ENCODE measurements at regions not wholly inside any gene's neighbourhood (a gene's known extent, or its start where the extent isn't known, plus 50 kb on each side); places are given as distances from the start of the nearest gene placed in this dataset.

GRCh38 chr2:240340361-240340761 lies 95.1 kb upstream of the GPC1 start:
- TF ChIP-seq CTCF (IDR thresholded peaks at IDR 0.05; ENCODE audit: low read depth, low read length) = no peak
- no peak overlapping the region for H3K4me3 ChIP-seq (replicated peaks in 1 of 2; ENCODE audit: low read depth in 2 of 2, low read length in 2 of 2)
- no peak for DNase-seq (ENCODE audit: low read depth in 2 of 2)

GRCh38 chr2:240341064-240341463 lies 94.4 kb upstream of the GPC1 start:
- H3K4me3 ChIP-seq (replicated peaks in 1 of 2; ENCODE audit: low read depth in 2 of 2, low read length in 2 of 2) = no peak overlapping the region
- no peak for DNase-seq (ENCODE audit: low read depth in 2 of 2)
- TF ChIP-seq CTCF (IDR thresholded peaks at IDR 0.05; ENCODE audit: low read depth, low read length) = no peak

GRCh38 chr2:240343548-240343947 lies 91.9 kb upstream of the GPC1 start:
- DNase-seq (ENCODE audit: low read depth in 2 of 2) = no peak
- no peak for TF ChIP-seq CTCF (IDR thresholded peaks at IDR 0.05; ENCODE audit: low read depth, low read length)
- H3K4me3 ChIP-seq (replicated peaks in 1 of 2; ENCODE audit: low read depth in 2 of 2, low read length in 2 of 2) = no peak overlapping the region

- no peak for TF ChIP-seq CTCF (IDR thresholded peaks at IDR 0.05; ENCODE audit: low read depth, low read length)
- no peak overlapping the region for H3K4me3 ChIP-seq (replicated peaks in 1 of 2; ENCODE audit: low read depth in 2 of 2, low read length in 2 of 2)
- DNase-seq (ENCODE audit: low read depth in 2 of 2) = peak in 1 of 2 donors; percentile 14
Measured at GRCh38 chr2:240344904-240345303, 90.6 kb upstream of the GPC1 start.

GRCh38 chr2:240346015-240346752 lies 89.3 kb upstream of the GPC1 start:
- TF ChIP-seq CTCF (IDR thresholded peaks at IDR 0.05; ENCODE audit: low read depth, low read length) = no peak
- no peak overlapping the region for H3K4me3 ChIP-seq (replicated peaks in 1 of 2; ENCODE audit: low read depth in 2 of 2, low read length in 2 of 2)
- no peak for DNase-seq (ENCODE audit: low read depth in 2 of 2)

- TF ChIP-seq CTCF (IDR thresholded peaks at IDR 0.05; ENCODE audit: low read depth, low read length) = no peak
- no peak for DNase-seq (ENCODE audit: low read depth in 2 of 2)
- H3K4me3 ChIP-seq (replicated peaks in 1 of 2; ENCODE audit: low read depth in 2 of 2, low read length in 2 of 2) = no peak overlapping the region
Measured at GRCh38 chr2:240346753-240347372, 88.6 kb upstream of the GPC1 start.
